ENCODE measurements at regions not wholly inside any gene's neighbourhood (a gene's known extent, or its start where the extent isn't known, plus 50 kb on each side); places are given as distances from the start of the nearest gene placed in this dataset.
"Not testable (repeated sequence)": the region's sequence is repeated elsewhere in the genome, so short reads cannot be mapped to it uniquely, and the experiment has no call there.

DNA sequence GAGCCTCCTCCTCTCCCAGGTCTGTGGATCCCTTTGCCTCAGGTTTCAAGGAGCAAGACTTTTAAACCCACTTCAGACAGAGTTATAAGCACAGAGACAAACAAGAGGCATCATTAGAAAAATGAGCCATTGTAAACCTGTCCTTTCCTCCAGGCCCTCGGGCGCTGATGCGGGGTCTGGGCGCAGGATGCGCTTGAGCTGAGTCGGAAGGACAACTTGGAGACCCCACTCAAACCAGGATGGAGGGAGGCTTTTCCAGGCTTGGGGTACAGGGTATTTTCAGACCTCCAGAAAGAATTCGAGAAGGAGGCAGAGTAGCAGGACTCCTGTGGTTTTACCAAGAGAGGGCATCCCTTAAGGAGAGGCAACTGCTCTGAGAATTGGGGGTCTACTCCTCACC is 155.6 kb downstream of the NUFIP1 start:
- H3K27me3 Mint-ChIP-seq (ENCODE audit: low read depth), result peaks cover 5% of the 10 kb centered on the region
- H3K4me3 Mint-ChIP-seq, result no peak overlapping the region
- H3K27ac Mint-ChIP-seq, result no peak overlapping the region
- no peaks in the 10 kb centered on the region for H3K4me1 Mint-ChIP-seq
- H3K36me3 Mint-ChIP-seq (ENCODE audit: low read depth), result no peaks in the 10 kb centered on the region
- TF ChIP-seq, protein P1, sequence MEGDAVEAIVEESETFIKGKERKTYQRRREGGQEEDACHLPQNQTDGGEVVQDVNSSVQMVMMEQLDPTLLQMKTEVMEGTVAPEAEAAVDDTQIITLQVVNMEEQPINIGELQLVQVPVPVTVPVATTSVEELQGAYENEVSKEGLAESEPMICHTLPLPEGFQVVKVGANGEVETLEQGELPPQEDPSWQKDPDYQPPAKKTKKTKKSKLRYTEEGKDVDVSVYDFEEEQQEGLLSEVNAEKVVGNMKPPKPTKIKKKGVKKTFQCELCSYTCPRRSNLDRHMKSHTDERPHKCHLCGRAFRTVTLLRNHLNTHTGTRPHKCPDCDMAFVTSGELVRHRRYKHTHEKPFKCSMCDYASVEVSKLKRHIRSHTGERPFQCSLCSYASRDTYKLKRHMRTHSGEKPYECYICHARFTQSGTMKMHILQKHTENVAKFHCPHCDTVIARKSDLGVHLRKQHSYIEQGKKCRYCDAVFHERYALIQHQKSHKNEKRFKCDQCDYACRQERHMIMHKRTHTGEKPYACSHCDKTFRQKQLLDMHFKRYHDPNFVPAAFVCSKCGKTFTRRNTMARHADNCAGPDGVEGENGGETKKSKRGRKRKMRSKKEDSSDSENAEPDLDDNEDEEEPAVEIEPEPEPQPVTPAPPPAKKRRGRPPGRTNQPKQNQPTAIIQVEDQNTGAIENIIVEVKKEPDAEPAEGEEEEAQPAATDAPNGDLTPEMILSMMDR (IDR thresholded peaks at IDR 0.05; ENCODE audit: unreplicated experiment in 3 of 3), result no peak
- H3K9me3 Mint-ChIP-seq, result no peaks in the 10 kb centered on the region

DNA sequence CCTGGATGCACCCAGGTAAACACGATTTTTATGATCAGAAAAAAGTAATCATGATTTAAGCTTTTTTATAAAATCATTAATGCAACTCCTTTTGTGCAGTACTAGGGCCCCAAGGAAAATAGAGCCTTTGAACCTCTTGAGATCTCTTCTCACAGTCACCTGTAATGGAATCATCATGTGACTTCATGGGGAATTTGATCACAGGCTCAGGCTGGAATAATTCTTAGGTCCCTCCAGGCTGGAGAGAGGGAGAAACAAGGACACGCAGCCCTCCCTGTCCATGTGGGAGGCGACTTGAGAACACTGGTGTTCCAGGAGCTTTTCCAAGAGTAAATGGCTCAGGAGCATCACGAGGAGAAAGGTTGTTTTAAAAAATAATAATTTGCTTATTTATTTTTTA is 156.1 kb downstream of the NUFIP1 start:
- Mint-ChIP-seq H3K4me1 (no peaks in the 10 kb centered on the region), H3K9me3 (no peaks in the 10 kb centered on the region), H3K27me3 (ENCODE audit: low read depth) (peaks cover 5% of the 10 kb centered on the region)

DNA sequence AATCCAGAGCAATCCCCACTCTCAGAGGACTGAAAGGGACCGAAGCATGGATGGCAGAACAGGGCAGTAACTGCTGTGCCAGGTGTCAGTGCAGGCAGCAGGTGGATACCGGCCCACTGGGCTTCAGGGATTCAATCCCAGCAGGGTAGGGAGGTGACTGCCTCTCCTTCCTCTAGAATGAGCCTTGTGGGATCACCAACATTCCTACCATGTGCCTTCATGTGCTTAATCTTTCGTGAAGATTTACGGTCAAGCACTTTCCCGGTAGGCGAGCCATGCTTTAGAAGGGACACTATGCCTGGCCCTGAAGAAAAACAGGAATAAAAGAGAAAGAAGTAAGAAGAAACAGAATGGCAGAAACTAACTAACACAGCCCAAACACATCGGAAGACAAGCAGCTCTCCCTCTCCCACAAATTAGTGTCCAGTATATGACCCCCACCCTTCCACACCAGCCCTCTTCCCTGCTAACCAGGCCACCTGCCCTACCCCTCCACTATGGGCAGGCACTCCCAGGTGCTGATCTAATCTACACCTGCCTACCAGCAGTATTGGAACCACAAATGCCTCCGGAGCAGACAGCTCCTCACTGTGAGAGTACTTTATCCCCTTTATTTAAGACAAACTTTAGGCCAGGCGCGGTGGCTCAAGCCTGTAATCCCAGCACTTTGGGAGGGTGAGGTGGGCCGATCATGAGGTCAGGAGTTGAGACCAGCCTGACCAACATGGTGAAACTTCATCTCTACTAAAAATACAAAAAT is 162.5 kb downstream of the NUFIP1 start:
- H3K4me3 Mint-ChIP-seq, result no peak overlapping the region
- peaks cover 4% of the 10 kb centered on the region for H3K27me3 Mint-ChIP-seq (ENCODE audit: low read depth)
- no peaks in the 10 kb centered on the region for H3K9me3 Mint-ChIP-seq
- TF ChIP-seq, protein P1 (IDR thresholded peaks at IDR 0.05; ENCODE audit: unreplicated experiment in 3 of 3), result no peak
- H3K36me3 Mint-ChIP-seq (ENCODE audit: low read depth), result no peaks in the 10 kb centered on the region
- H3K27ac Mint-ChIP-seq, result no peak overlapping the region
- no peaks in the 10 kb centered on the region for H3K4me1 Mint-ChIP-seq

More for the DNA sequence above, 156.1 kb downstream of the NUFIP1 start:
- Mint-ChIP-seq H3K36me3 (ENCODE audit: low read depth) (no peaks in the 10 kb centered on the region), H3K4me3 (no peak overlapping the region), H3K27ac (no peak overlapping the region)
- TF ChIP-seq, protein P1 (IDR thresholded peaks at IDR 0.05; ENCODE audit: unreplicated experiment in 3 of 3), result no peak

DNA sequence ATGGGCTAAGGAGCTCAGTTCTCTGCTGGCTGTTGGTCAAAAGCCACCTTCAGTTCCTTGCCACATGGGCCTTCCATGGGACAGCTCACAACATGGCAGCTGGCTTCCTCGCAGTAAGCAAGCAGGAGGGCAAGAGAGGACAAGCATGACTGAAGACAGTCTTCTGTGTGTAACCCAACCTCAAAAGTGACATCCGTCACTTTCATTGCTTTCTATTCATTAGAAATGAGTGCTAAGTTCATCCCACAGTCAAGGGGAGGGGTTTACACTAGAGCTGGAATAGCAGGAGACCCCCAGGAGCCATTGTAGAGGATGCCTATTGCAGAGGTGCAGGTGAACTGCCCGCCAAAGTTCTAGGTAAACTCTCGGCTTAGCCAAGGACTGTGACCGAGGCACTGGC is 163.3 kb downstream of the NUFIP1 start:
- no peaks in the 10 kb centered on the region for H3K4me1 Mint-ChIP-seq
- H3K9me3 Mint-ChIP-seq, result no peaks in the 10 kb centered on the region
- no peak overlapping the region for H3K27ac Mint-ChIP-seq
- H3K27me3 Mint-ChIP-seq (ENCODE audit: low read depth), result peaks cover 4% of the 10 kb centered on the region
- H3K4me3 Mint-ChIP-seq, result no peak overlapping the region
- TF ChIP-seq, protein P1 (IDR thresholded peaks at IDR 0.05; ENCODE audit: unreplicated experiment in 3 of 3), result no peak
- H3K36me3 Mint-ChIP-seq (ENCODE audit: low read depth), result no peaks in the 10 kb centered on the region

DNA sequence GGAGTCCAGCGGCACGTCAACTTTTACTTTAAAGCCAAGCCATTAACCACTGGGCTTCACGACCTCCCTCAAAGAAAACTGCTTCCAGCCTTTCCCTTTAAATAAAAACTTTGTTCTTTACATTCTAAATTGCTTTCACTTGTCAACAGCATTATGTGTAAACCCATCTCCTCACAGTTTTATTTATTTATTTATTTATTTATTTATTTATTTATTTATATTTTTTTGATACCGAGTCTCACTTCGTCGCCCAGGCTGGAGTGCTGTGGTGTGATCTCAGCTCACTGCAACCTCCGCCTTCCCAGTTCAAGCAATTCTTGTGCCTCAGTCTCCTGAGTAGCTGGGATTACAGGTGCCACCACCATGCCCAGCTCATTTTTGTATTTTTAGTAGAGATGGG is 165.7 kb downstream of the NUFIP1 start:
- H3K27me3 Mint-ChIP-seq (ENCODE audit: low read depth); H3K36me3 Mint-ChIP-seq (ENCODE audit: low read depth); H3K27ac Mint-ChIP-seq; H3K4me1 Mint-ChIP-seq; H3K4me3 Mint-ChIP-seq; H3K9me3 Mint-ChIP-seq: not testable (repeated sequence)

DNA sequence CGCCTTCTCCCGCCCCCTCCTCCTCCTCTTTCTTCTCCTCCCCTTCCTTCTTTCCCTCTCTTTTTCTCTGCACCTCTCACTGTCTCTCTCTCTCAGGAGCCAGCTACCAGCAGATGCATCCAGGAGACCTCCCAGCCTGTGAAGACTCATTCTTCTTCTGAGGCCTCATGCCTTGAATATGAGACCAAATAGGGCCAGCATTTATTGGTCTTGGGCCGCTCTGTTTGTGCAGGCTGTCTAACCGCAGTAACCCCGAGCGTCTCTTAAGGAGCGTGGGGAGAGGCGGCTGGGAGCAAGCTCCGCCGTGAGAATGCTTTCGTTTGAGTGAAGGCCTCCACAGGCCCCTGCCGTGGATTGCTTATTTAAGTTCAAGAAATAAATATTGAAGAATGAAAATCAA is 167.0 kb downstream of the NUFIP1 start:
- no peaks in the 10 kb centered on the region for H3K4me1 Mint-ChIP-seq

More for the DNA sequence above, 167.0 kb downstream of the NUFIP1 start:
- no peaks in the 10 kb centered on the region for H3K9me3 Mint-ChIP-seq
- no peaks in the 10 kb centered on the region for H3K36me3 Mint-ChIP-seq (ENCODE audit: low read depth)
- H3K27me3 Mint-ChIP-seq (ENCODE audit: low read depth), result peaks cover 4% of the 10 kb centered on the region
- TF ChIP-seq, protein P1 (IDR thresholded peaks at IDR 0.05; ENCODE audit: unreplicated experiment in 3 of 3), result no peak
- no peak overlapping the region for H3K4me3 Mint-ChIP-seq
- no peak overlapping the region for H3K27ac Mint-ChIP-seq
